CD4-positive, alpha-beta T cell (primary cell): ENCODE measurements at regions not wholly inside any gene's neighbourhood (a gene's known extent, or its start where the extent isn't known, plus 50 kb on each side); places are given as distances from the start of the nearest gene placed in this dataset.

Source experiments
- ATAC-seq: fragments of 200-7000 bp; cut with Tn5 transposase; one replicate; pipeline ENCODE4 v1.10.0; 2022; ENCODE audit warnings: mild to moderate bottlenecking; ENCODE audit not compliant: poor library complexity
- CTCF ChIA-PET: fragments of 350-600 bp; sonication (Branson Sonifier 250); formaldehyde crosslinking; loops from one replicate; lab custom pipeline; 2021; ENCODE audit warnings: antibody characterized with exemption, inconsistent platforms; lab: Charles Lee
- POLR2A ChIA-PET: fragments of 350-600 bp; sonication (Branson Sonifier 250); formaldehyde crosslinking; loops from one replicate; lab custom pipeline; 2021; ENCODE audit warnings: antibody characterized with exemption, inconsistent platforms; lab: Charles Lee
- DNase-seq, 14 experiments: peaks; one replicate each; pipeline ENCODE4 v3.0.0-alpha.2; 2013 to 2020; ENCODE audit warnings: mixed read lengths in 2 of 14
- H3K27ac ChIP-seq, 2 donors: one replicate each; pipeline versions ENCODE4 v1.5.1 to v1.7.0; 2013; ENCODE audit warnings: low read length in 2 of 2, low read depth in 1 of 2, mild to moderate bottlenecking in 1 of 2
- H3K27me3 ChIP-seq, 2 experiments: 1 replicate in 1 of 2; 2 replicates in 1 of 2; pipeline versions ENCODE4 v1.6.1 to v1.7.0; 2013; ENCODE audit warnings: low read length in 2 of 2, control low read depth in 1 of 2, mild to moderate bottlenecking in 1 of 2, moderate library complexity in 1 of 2; ENCODE audit not compliant: insufficient read depth in 2 of 2, control insufficient read depth in 1 of 2
- H3K36me3 ChIP-seq: one replicate; pipeline ENCODE4 v1.6.1; 2013; ENCODE audit warnings: low read length, control low read depth; ENCODE audit not compliant: insufficient read depth
- H3K4me1 ChIP-seq: one replicate; pipeline ENCODE4 v1.6.1; 2013; ENCODE audit warnings: low read length, control low read depth; ENCODE audit not compliant: insufficient read depth
- H3K4me3 ChIP-seq: one replicate; pipeline ENCODE4 v1.5.1; 2013; ENCODE audit warnings: mild to moderate bottlenecking, low read length, moderate library complexity
- H3K9me3 ChIP-seq, 2 experiments: 1 replicate in 1 of 2; 2 replicates in 1 of 2; pipeline versions ENCODE4 v1.6.1 to v1.7.0; 2013; ENCODE audit warnings: low read length in 2 of 2, mild to moderate bottlenecking in 2 of 2, control low read depth in 1 of 2, moderate library complexity in 1 of 2; ENCODE audit not compliant: control insufficient read depth in 1 of 2, insufficient read depth in 1 of 2
- H3K27ac Mint-ChIP-seq: one replicate; pipeline ENCODE4 v1.8.0; 2020; ENCODE audit warnings: mixed read lengths
- H3K27me3 Mint-ChIP-seq: one replicate; pipeline ENCODE4 v1.8.0; 2021; ENCODE audit warnings: mixed read lengths
- H3K36me3 Mint-ChIP-seq: one replicate; pipeline ENCODE4 v1.8.0; 2021; ENCODE audit warnings: low read depth, mixed read lengths
- H3K4me1 Mint-ChIP-seq: one replicate; pipeline ENCODE4 v1.8.0; 2021; ENCODE audit warnings: low read depth, mixed read lengths
- H3K4me3 Mint-ChIP-seq: one replicate; pipeline ENCODE4 v1.8.0; 2020; ENCODE audit warnings: mild to moderate bottlenecking, mixed read lengths
- H3K9me3 Mint-ChIP-seq: one replicate; pipeline ENCODE4 v1.8.0; 2020; ENCODE audit warnings: mixed read lengths
- CTCF ChIP-seq: fragments of 200-600 bp; IDR thresholded peaks from one replicate; pipeline ENCODE4 v1.8.0; 2022; ENCODE audit warnings: antibody characterized with exemption, mild to moderate bottlenecking
- intact Hi-C, 2 experiments: fragments of 100-400 bp; cut with DNase I in 1 of 2; cut with micrococcal nuclease in 1 of 2; formaldehyde crosslinking; loops; one replicate each; pipeline versions ENCODE4 v1.15.1 to v1.9.0; 2023 to 2025; cut with DNase I, micrococcal nuclease

- Histone ChIP-seq H3K4me1 (peaks cover 7% of the 10 kb centered on the region), H3K27ac (no peak overlapping the region), H3K4me3 (no peak overlapping the region), H3K36me3 (no peaks in the 10 kb centered on the region), H3K27me3 (peaks cover 25 to 32% of the 10 kb centered on the region in 2 experiments), H3K9me3 (peaks cover 0 to 14% of the 10 kb centered on the region in 2 experiments)
- no peak for TF ChIP-seq CTCF
- ATAC-seq (no peak), DNase-seq (no peak)
- CTCF ChIA-PET: no interaction called here
- Mint-ChIP-seq H3K9me3 (no peaks in the 10 kb centered on the region), H3K27ac (no peak overlapping the region), H3K4me3 (no peak overlapping the region), H3K36me3 (no peaks in the 10 kb centered on the region), H3K27me3 (peaks cover 76% of the 10 kb centered on the region), H3K4me1 (no peaks in the 10 kb centered on the region)
- POLR2A ChIA-PET: no interaction called here
- intact Hi-C loops: no loop called here
Measured at GRCh38 chr9:87149799-87150198, 202.5 kb upstream of the GAS1 start.

- ChIA-PET CTCF (no interaction called here), POLR2A (no interaction called here)
- intact Hi-C loops: no loop called here
- H3K27me3 Mint-ChIP-seq: peaks cover 63% of the 10 kb centered on the region
- no peak for ATAC-seq
- H3K9me3 Mint-ChIP-seq: no peaks in the 10 kb centered on the region
- H3K4me1 Mint-ChIP-seq: no peaks in the 10 kb centered on the region
- Histone ChIP-seq H3K4me1 (peaks cover 7% of the 10 kb centered on the region), H3K9me3 (peaks cover 0 to 14% of the 10 kb centered on the region in 2 experiments), H3K27me3 (peaks cover 25 to 32% of the 10 kb centered on the region in 2 experiments), H3K36me3 (no peaks in the 10 kb centered on the region), H3K4me3 (no peak overlapping the region), H3K27ac (no peak overlapping the region)
- H3K4me3 Mint-ChIP-seq: no peak overlapping the region
- H3K36me3 Mint-ChIP-seq: no peaks in the 10 kb centered on the region
- H3K27ac Mint-ChIP-seq: no peak overlapping the region
- no peak for DNase-seq
- no peak for TF ChIP-seq CTCF
Measured at GRCh38 chr9:87152256-87152655, 204.9 kb upstream of the GAS1 start.

- H3K27me3 ChIP-seq: peaks cover 0 to 4% of the 10 kb centered on the region in 2 experiments
- H3K27ac Mint-ChIP-seq: no peak overlapping the region
- intact Hi-C loops: no loop called here
Measured at GRCh38 chr9:87156247-87156646, 208.9 kb upstream of the GAS1 start.

More at GRCh38 chr9:87156247-87156646, 208.9 kb upstream of the GAS1 start:
- Histone ChIP-seq H3K4me3 (no peak overlapping the region), H3K4me1 (no peaks in the 10 kb centered on the region), H3K36me3 (no peaks in the 10 kb centered on the region), H3K9me3 (no peaks in the 10 kb centered on the region), H3K27ac (no peak overlapping the region)
- Mint-ChIP-seq H3K4me1 (no peaks in the 10 kb centered on the region), H3K4me3 (no peak overlapping the region), H3K9me3 (no peaks in the 10 kb centered on the region), H3K36me3 (no peaks in the 10 kb centered on the region), H3K27me3 (peaks cover 34% of the 10 kb centered on the region)
- DNase-seq (no peak), ATAC-seq (no peak)
- CTCF ChIA-PET: no interaction called here
- POLR2A ChIA-PET: no interaction called here
- TF ChIP-seq CTCF: no peak
